ENCODE measurements at regions not wholly inside any gene's neighbourhood (a gene's known extent, or its start where the extent isn't known, plus 50 kb on each side); places are given as distances from the start of the nearest gene placed in this dataset.

- TF ChIP-seq CTCF (optimal IDR thresholded peaks at IDR 0.05 in 1 of 3, IDR thresholded peaks at IDR 0.05 in 1 of 3, conservative IDR thresholded peaks at IDR 0.05 in 1 of 3; ENCODE audit: extremely low read depth in 1 of 3, insufficient read depth in 2 of 3, low read length in 3 of 3) (no peak), EZH2 (IDR thresholded peaks at IDR 0.05; ENCODE audit: low read length) (no peak)
Observed at GRCh38 chr9:80282766-80283165, 711.0 kb downstream of the TLE4 start.
